Body of pancreas (tissue), 4 donors: ENCODE measurements at regions not wholly inside any gene's neighbourhood (a gene's known extent, or its start where the extent isn't known, plus 50 kb on each side); places are given as distances from the start of the nearest gene placed in this dataset.

Experiments used
- ATAC-seq: fragments of 150-250 bp; one replicate; pipeline ENCODE4 v1.9.1; 2016
- DNase-seq, 4 donors: peaks; one replicate each; pipeline ENCODE4 v3.0.0-alpha.2; 2019
- H3K27ac ChIP-seq, 4 donors: fragments of 200-600 bp; sonication (generic); 1 replicate in 3 of 4; 2 replicates in 1 of 4; pipeline versions ENCODE4 v1.5.1 to v1.6.1; 2016 to 2019; ENCODE audit warnings: mild to moderate bottlenecking in 1 of 4, mixed read lengths in 1 of 4, moderate library complexity in 1 of 4
- H3K27me3 ChIP-seq, 2 donors: fragments of 200-600 bp; sonication (generic); one replicate each; pipeline ENCODE4 v1.6.0; 2016; ENCODE audit warnings: mild to moderate bottlenecking in 1 of 2
- H3K36me3 ChIP-seq, 2 donors: fragments of 200-600 bp; sonication (generic); replicated peaks in 1 of 2; 2 replicates each; pipeline ENCODE4 v1.5.1; 2016; ENCODE audit warnings: low read depth in 2 of 2; ENCODE audit not compliant: insufficient read depth in 1 of 2
- H3K4me1 ChIP-seq: fragments of 200-600 bp; sonication (generic); one replicate; pipeline ENCODE4 v1.6.0; 2016
- H3K4me3 ChIP-seq, 2 donors: fragments of 200-600 bp; sonication (generic); 1 replicate in 1 of 2; 2 replicates in 1 of 2; pipeline ENCODE4 v1.5.1; 2016 to 2019
- H3K9me3 ChIP-seq, 3 donors: fragments of 200-600 bp; sonication (generic); 1 replicate in 2 of 3; 2 replicates in 1 of 3; pipeline ENCODE4 v1.5.1; 2016
- POLR2A ChIP-seq, 3 donors: fragments of 450-650 bp; IDR thresholded peaks; one replicate each; pipeline ENCODE4 v1.6.1; 2016; ENCODE audit warnings: antibody characterized with exemption in 3 of 3, mild to moderate bottlenecking in 2 of 3
- WGBS, 2 donors: methylation state at CpG; one replicate each; pipeline ENCODE4 v1.1.5; 2017; 5-methylcytosine and 5-hydroxymethylcytosine counted together
- intact Hi-C: fragments of 100-400 bp; cut with DNase I; formaldehyde crosslinking; loops from one replicate; pipeline ENCODE4 v1.15.1; 2023
- TF ChIP-seq, protein P1 (sequence below), 7 experiments: fragments of 450-650 bp in 4 of 7; fragments of 200-600 bp in 3 of 7; sonication (generic) in 3 of 7; IDR thresholded peaks; one replicate each; pipeline ENCODE4 v1.5.1; 2016 to 2019; ENCODE audit warnings: antibody characterized with exemption in 7 of 7

- intact Hi-C loops: no loop called here
- WGBS, 2 donors: 44 to 45% methylated on average over 9 of the region's 9 CpGs
- Histone ChIP-seq H3K9me3 (no peaks in the 10 kb centered on the region), H3K27me3 (no peaks in the 10 kb centered on the region), H3K4me3 (no peak overlapping the region), H3K27ac (no peak overlapping the region), H3K4me1 (no peaks in the 10 kb centered on the region), H3K36me3 (no peaks in the 10 kb centered on the region)
- DNase-seq: peak in 1 of 4 donors; percentile 15
- ATAC-seq: no peak
- TF ChIP-seq, protein P1, sequence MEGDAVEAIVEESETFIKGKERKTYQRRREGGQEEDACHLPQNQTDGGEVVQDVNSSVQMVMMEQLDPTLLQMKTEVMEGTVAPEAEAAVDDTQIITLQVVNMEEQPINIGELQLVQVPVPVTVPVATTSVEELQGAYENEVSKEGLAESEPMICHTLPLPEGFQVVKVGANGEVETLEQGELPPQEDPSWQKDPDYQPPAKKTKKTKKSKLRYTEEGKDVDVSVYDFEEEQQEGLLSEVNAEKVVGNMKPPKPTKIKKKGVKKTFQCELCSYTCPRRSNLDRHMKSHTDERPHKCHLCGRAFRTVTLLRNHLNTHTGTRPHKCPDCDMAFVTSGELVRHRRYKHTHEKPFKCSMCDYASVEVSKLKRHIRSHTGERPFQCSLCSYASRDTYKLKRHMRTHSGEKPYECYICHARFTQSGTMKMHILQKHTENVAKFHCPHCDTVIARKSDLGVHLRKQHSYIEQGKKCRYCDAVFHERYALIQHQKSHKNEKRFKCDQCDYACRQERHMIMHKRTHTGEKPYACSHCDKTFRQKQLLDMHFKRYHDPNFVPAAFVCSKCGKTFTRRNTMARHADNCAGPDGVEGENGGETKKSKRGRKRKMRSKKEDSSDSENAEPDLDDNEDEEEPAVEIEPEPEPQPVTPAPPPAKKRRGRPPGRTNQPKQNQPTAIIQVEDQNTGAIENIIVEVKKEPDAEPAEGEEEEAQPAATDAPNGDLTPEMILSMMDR (IDR thresholded peaks at IDR 0.05): no peak
- TF ChIP-seq POLR2A (IDR thresholded peaks at IDR 0.05): no peak
Observed at GRCh38 chr2:4551691-4552474, 848.5 kb downstream of the DCDC2C start.

DNA sequence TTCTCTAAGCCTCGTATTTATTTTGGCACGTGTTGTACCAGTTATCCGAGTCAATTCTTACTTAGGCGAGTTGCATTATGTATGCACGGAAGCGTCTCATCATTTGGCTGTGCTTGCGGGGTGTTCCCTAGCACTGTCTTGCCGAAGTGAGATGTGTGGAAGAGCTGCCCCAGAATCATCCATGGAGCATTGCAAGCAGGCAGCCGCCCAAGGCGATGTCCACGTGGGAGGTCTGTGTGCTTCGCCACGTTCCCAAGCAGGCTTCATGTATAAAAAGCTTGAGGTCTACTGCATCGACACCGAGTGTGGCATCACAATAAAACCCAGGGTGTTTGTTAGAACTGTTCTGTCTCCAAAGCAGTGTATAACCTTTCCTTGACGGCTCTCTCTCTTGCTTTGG is 849.9 kb downstream of the DCDC2C start:
- no peaks in the 10 kb centered on the region for H3K9me3 ChIP-seq
- no peak overlapping the region for H3K27ac ChIP-seq
- TF ChIP-seq POLR2A (IDR thresholded peaks at IDR 0.05): no peak
- TF ChIP-seq, protein P1 (IDR thresholded peaks at IDR 0.05): no peak
- intact Hi-C loops: no loop called here
- H3K4me3 ChIP-seq: no peak overlapping the region
- 66 to 71% methylated on average over 16 of the region's 16 CpGs for WGBS, 2 donors
- ATAC-seq: no peak
- no peak for DNase-seq
- no peaks in the 10 kb centered on the region for H3K36me3 ChIP-seq
- H3K27me3 ChIP-seq: no peaks in the 10 kb centered on the region
- H3K4me1 ChIP-seq: no peaks in the 10 kb centered on the region

DNA sequence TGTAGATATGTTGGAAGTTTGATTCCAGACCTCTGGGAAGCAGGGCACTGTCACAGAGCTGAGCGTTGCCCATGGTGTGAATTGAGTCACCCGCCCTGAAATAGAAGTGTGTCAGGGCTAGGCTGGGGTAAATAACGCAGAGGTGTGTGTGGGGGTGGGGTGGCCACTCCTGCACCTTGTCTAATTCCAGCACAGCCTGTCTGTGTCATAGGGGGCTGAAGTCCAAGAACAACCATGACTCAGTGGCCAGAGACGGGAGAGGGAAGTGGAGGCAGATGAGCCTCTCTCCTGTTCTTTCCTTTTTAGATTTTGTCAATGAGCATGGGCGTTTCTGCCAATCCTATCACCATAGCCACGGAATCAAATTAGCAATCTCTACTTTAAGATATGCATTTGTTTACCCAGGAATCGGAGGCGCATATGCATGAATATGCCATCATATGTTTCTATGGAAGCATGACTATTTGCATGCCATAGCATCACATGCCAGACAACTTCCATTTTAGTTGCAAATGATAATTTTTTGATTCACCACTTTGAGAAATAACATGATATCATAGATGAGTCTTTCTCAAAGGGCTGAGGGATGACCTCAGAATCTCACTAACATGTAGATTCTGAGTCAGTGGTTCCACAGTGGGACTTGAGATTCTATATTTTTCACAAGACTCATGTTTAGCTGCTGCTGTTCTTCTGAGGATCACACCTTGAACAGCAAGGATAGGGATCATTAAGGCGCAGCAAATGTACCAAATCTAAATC is 852.9 kb downstream of the DCDC2C start:
- 59 to 71% methylated on average over 9 of the region's 9 CpGs for WGBS, 2 donors
- Histone ChIP-seq H3K27ac (no peak overlapping the region), H3K9me3 (no peaks in the 10 kb centered on the region), H3K36me3 (no peaks in the 10 kb centered on the region), H3K4me3 (no peak overlapping the region), H3K27me3 (no peaks in the 10 kb centered on the region), H3K4me1 (no peaks in the 10 kb centered on the region)
- intact Hi-C loops: no loop called here
- no peak for DNase-seq
- ATAC-seq: no peak
- no peak for TF ChIP-seq POLR2A (IDR thresholded peaks at IDR 0.05)
- TF ChIP-seq, protein P1 (IDR thresholded peaks at IDR 0.05): no peak

DNA sequence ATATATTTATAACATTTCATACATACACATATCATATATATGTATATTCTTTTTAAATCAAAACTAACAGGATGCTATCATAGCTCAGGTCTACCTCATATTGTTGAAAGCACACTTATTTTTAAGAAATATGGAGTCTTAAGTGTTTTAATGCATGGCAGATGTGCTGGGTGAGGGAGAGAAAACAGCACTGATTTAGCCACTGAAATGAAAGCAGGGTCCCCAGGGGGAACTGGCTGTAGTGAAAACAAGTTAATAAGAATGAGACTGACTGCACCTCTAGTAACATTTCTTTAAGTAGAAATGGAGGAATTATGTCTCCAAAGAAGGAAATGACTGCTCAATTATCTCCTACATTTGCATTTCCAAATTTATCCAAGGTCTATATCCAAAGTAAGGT is 857.8 kb downstream of the DCDC2C start:
- intact Hi-C loops: no loop called here
- H3K9me3 ChIP-seq: no peaks in the 10 kb centered on the region
- no peak for TF ChIP-seq POLR2A (IDR thresholded peaks at IDR 0.05)
- TF ChIP-seq, protein P1 (IDR thresholded peaks at IDR 0.05): no peak
- no peak overlapping the region for H3K4me3 ChIP-seq
- H3K36me3 ChIP-seq: no peaks in the 10 kb centered on the region
- no peaks in the 10 kb centered on the region for H3K27me3 ChIP-seq
- no peak overlapping the region for H3K27ac ChIP-seq
- ATAC-seq (no peak), DNase-seq (no peak)
- no peaks in the 10 kb centered on the region for H3K4me1 ChIP-seq
